Medulla oblongata (tissue), 1 donor: ENCODE measurements at regions not wholly inside any gene's neighbourhood (a gene's known extent, or its start where the extent isn't known, plus 50 kb on each side); places are given as distances from the start of the nearest gene placed in this dataset.

ENCODE experiments used
- DNase-seq: peaks from one replicate; pipeline ENCODE4 v3.0.0-alpha.2; 2015; ENCODE audit errors: extremely low spot score

- DNase-seq: no peak
Measured at GRCh38 chr4:24713604-24714003, 81.8 kb upstream of the SOD3 start.

- no peak for DNase-seq
Measured at GRCh38 chr4:24719615-24720014, 75.8 kb upstream of the SOD3 start.

GRCh38 chr4:24720436-24720835 lies 74.9 kb upstream of the SOD3 start:
- DNase-seq: no peak

GRCh38 chr4:24720979-24721378 lies 74.4 kb upstream of the SOD3 start:
- DNase-seq: no peak

GRCh38 chr4:24722026-24722568 lies 73.3 kb upstream of the SOD3 start:
- no peak for DNase-seq

- no peak for DNase-seq
Measured at GRCh38 chr4:24727390-24728224, 67.8 kb upstream of the SOD3 start.

- DNase-seq: no peak
Measured at GRCh38 chr4:24729119-24729730, 66.1 kb upstream of the SOD3 start.

- DNase-seq: no peak
Measured at GRCh38 chr4:24730256-24731001, 64.9 kb upstream of the SOD3 start.

GRCh38 chr4:24731448-24731847 lies 63.9 kb upstream of the SOD3 start:
- no peak for DNase-seq

- no peak for DNase-seq
Measured at GRCh38 chr4:24734511-24734910, 60.9 kb upstream of the SOD3 start.

- DNase-seq: no peak
Measured at GRCh38 chr4:24736066-24736465, 59.3 kb upstream of the SOD3 start.

GRCh38 chr4:24741910-24742309 lies 53.5 kb upstream of the SOD3 start:
- no peak for DNase-seq

- DNase-seq: no peak
Measured at GRCh38 chr4:24742335-24742734, 53.0 kb upstream of the SOD3 start.

GRCh38 chr4:24742773-24743172 lies 52.6 kb upstream of the SOD3 start:
- DNase-seq: no peak

GRCh38 chr4:24743206-24743605 lies 52.2 kb upstream of the SOD3 start:
- no peak for DNase-seq

GRCh38 chr4:24743927-24744326 lies 51.4 kb upstream of the SOD3 start:
- DNase-seq: no peak

GRCh38 chr4:24745172-24745895 lies 50.0 kb upstream of the SOD3 start:
- no peak for DNase-seq
